Endothelial cell of umbilical vein (primary cell): ENCODE measurements at regions not wholly inside any gene's neighbourhood (a gene's known extent, or its start where the extent isn't known, plus 50 kb on each side); places are given as distances from the start of the nearest gene placed in this dataset.

ENCODE experiments used
- EZH2 ChIP-seq: IDR thresholded peaks from 2 replicates; pipeline ENCODE4 v1.6.1; 2012; ENCODE audit warnings: borderline replicate concordance, low read depth, mild to moderate bottlenecking, moderate library complexity, low read length, inconsistent platforms; ENCODE audit not compliant: severe bottlenecking
- JUN ChIP-seq: IDR thresholded peaks from 2 replicates; pipeline ENCODE4 v1.6.1; 2011; ENCODE audit warnings: borderline replicate concordance, low read depth; ENCODE audit not compliant: insufficient read length, insufficient read depth
- POLR2A ChIP-seq: IDR thresholded peaks from 2 replicates; pipeline ENCODE4 v1.6.1; 2012; ENCODE audit warnings: low read depth, mild to moderate bottlenecking, control low read depth, low read length
- POLR2AphosphoS5 ChIP-seq: IDR thresholded peaks from 2 replicates; pipeline ENCODE4 v1.6.1; 2012; ENCODE audit warnings: low read depth, mild to moderate bottlenecking, control low read depth, low read length, moderate library complexity; ENCODE audit not compliant: insufficient read depth
- TF ChIP-seq, protein P1 (sequence below), 2 donors: IDR thresholded peaks; 1 replicate in 1 of 2; 2 replicates in 1 of 2; pipeline ENCODE4 v1.5.1; 2011; ENCODE audit warnings: low read length in 2 of 2, mild to moderate bottlenecking in 2 of 2, moderate library complexity in 2 of 2, control low read depth in 1 of 2, inconsistent platforms in 1 of 2, low read depth in 1 of 2; ENCODE audit not compliant: insufficient read depth in 1 of 2; ENCODE audit errors: extremely low read depth in 1 of 2
- TF ChIP-seq, protein P2 (sequence below): IDR thresholded peaks from 2 replicates; pipeline ENCODE4 v1.6.1; 2011; ENCODE audit not compliant: insufficient read depth, insufficient read length

GRCh38 chr3:94972066-94972465 is 909.2 kb downstream of the NSUN3 start:
- TF ChIP-seq EZH2, result no peak
- TF ChIP-seq, protein P1, sequence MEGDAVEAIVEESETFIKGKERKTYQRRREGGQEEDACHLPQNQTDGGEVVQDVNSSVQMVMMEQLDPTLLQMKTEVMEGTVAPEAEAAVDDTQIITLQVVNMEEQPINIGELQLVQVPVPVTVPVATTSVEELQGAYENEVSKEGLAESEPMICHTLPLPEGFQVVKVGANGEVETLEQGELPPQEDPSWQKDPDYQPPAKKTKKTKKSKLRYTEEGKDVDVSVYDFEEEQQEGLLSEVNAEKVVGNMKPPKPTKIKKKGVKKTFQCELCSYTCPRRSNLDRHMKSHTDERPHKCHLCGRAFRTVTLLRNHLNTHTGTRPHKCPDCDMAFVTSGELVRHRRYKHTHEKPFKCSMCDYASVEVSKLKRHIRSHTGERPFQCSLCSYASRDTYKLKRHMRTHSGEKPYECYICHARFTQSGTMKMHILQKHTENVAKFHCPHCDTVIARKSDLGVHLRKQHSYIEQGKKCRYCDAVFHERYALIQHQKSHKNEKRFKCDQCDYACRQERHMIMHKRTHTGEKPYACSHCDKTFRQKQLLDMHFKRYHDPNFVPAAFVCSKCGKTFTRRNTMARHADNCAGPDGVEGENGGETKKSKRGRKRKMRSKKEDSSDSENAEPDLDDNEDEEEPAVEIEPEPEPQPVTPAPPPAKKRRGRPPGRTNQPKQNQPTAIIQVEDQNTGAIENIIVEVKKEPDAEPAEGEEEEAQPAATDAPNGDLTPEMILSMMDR (IDR thresholded peaks at IDR 0.05; ENCODE audit: extremely low read depth in 1 of 2, insufficient read depth in 1 of 2, low read depth in 1 of 2, low read length in 2 of 2), result no peak
- TF ChIP-seq POLR2A, result no peak
- TF ChIP-seq POLR2AphosphoS5, result no peak
- TF ChIP-seq, protein P2, sequence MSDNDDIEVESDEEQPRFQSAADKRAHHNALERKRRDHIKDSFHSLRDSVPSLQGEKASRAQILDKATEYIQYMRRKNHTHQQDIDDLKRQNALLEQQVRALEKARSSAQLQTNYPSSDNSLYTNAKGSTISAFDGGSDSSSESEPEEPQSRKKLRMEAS, result no peak
- no peak for TF ChIP-seq JUN
